ENCODE measurements at regions not wholly inside any gene's neighbourhood (a gene's known extent, or its start where the extent isn't known, plus 50 kb on each side); places are given as distances from the start of the nearest gene placed in this dataset.

DNA sequence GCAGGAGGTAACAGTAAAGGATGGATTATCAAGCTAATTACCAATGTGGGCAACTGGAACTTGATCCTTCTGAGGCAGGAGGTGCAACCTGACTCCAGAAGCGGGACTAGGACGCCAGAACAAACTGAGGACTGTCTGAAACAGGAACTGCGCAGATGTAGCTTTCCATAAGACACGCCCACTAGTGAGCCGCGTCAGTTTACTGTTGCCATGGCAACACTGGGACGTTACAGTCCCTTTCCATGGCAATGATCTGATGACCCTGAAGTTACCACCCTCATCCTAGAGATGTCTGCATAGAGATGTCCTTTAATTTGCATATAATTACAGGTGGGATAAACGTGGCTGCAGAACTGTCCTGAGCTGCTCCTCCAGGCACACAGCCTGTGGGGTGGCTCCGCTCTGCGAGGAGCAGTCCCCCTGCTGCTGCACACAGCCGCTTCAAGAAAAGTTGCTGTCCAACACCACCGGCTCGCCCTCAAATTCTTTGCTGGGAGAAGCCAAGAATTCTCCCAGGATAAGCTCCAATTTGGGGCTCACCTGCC lies 816.6 kb downstream of the UQCRFS1 start:
- DNase-seq (ENCODE audit: low read depth): no peak
- Histone ChIP-seq H3K36me3 (ENCODE audit: control insufficient read depth, insufficient read depth, low read length) (no peaks in the 10 kb centered on the region), H3K4me3 (ENCODE audit: low read depth, low read length) (no peak overlapping the region), H3K27me3 (ENCODE audit: control insufficient read depth, insufficient read depth, low read length) (no peaks in the 10 kb centered on the region)
- TF ChIP-seq, protein P1, sequence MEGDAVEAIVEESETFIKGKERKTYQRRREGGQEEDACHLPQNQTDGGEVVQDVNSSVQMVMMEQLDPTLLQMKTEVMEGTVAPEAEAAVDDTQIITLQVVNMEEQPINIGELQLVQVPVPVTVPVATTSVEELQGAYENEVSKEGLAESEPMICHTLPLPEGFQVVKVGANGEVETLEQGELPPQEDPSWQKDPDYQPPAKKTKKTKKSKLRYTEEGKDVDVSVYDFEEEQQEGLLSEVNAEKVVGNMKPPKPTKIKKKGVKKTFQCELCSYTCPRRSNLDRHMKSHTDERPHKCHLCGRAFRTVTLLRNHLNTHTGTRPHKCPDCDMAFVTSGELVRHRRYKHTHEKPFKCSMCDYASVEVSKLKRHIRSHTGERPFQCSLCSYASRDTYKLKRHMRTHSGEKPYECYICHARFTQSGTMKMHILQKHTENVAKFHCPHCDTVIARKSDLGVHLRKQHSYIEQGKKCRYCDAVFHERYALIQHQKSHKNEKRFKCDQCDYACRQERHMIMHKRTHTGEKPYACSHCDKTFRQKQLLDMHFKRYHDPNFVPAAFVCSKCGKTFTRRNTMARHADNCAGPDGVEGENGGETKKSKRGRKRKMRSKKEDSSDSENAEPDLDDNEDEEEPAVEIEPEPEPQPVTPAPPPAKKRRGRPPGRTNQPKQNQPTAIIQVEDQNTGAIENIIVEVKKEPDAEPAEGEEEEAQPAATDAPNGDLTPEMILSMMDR (IDR thresholded peaks at IDR 0.05; ENCODE audit: insufficient read depth, low read length, severe bottlenecking): no peak
- FAIRE-seq: no peak

DNA sequence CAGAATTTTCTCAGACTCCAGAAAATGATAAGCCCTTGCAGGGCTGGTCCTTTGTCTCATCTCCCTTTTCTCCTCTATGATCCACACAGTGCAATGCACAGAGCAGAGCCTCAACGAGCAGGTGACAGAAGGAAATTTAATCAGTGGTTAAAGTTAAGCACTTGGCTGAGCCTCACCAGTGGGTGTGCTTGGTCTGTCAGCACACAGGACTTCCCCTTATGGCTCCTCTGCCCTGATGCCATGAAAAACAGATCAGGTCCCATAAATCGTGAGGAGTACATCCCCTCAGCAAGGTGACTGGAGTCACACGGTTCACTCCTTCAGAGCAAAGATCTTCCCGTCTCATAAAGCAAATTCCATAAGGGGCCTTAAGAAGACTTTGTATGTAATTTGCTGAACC lies 818.2 kb downstream of the UQCRFS1 start:
- Histone ChIP-seq H3K4me3 (ENCODE audit: low read depth, low read length) (no peak overlapping the region), H3K27me3 (ENCODE audit: control insufficient read depth, insufficient read depth, low read length) (no peaks in the 10 kb centered on the region), H3K36me3 (ENCODE audit: control insufficient read depth, insufficient read depth, low read length) (no peaks in the 10 kb centered on the region)
- TF ChIP-seq, protein P1 (IDR thresholded peaks at IDR 0.05; ENCODE audit: insufficient read depth, low read length, severe bottlenecking): no peak
- DNase-seq (ENCODE audit: low read depth) (no peak), FAIRE-seq (no peak)

DNA sequence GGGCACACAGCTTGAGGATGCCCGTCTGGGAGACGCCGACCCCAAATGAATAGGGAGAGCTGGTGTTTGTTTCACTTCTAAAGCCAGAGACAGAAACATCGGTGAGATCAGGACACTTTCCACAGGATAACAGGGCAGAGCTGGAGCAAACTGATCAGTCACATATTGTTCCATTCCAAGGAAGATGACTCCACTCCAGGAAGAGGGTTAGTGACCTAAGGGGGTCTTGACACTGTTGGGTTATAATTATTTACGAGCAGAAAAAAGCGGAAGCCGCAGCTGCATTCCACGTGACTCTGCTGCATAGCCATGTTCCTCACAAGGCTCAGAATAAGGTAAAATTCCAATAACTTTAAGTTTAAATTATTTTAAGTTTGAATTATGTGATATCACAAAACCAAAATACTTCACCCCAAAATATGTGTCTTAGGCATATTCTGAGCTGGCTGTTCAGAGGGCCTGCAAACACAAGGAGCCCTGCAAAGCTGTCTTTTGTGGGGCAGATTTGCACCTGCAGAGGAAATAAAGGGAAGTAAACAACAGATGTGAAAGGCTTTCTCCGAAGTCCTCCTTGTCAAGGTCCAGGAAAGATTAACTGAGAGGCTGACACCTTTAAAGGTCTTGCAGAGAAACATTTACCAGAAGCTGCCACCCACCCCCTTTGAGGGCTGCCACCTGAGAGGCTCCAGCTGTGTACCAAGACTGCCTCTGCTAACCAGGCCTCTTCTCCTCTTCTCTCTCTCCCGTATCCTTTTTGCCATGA lies 819.2 kb downstream of the UQCRFS1 start:
- FAIRE-seq: no peak
- H3K27me3 ChIP-seq (ENCODE audit: control insufficient read depth, insufficient read depth, low read length): no peaks in the 10 kb centered on the region
- H3K36me3 ChIP-seq (ENCODE audit: control insufficient read depth, insufficient read depth, low read length): no peaks in the 10 kb centered on the region
- no peak for DNase-seq (ENCODE audit: low read depth)
- TF ChIP-seq, protein P1 (IDR thresholded peaks at IDR 0.05; ENCODE audit: insufficient read depth, low read length, severe bottlenecking): no peak
- H3K4me3 ChIP-seq (ENCODE audit: low read depth, low read length): no peak overlapping the region

DNA sequence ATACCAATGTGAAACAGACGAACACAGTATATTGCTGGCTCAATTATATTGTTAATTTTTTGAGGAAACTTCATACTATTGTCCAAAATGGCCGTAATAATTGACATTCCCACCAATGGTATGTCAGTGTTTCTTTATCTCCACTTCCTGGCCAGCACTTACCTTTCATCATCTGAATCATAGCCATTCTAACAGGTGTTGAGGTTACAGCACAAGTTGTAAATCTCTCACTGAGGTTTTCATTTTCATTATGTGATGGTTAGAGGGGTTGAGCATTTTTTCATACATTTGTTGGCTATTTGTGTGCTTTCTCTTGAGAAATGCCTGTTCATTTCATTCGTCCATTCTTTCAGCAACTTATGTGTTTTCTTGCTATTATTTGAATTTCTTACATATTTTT lies 824.0 kb downstream of the UQCRFS1 start:
- DNase-seq (ENCODE audit: low read depth) (no peak), FAIRE-seq (no peak)
- TF ChIP-seq, protein P1 (IDR thresholded peaks at IDR 0.05; ENCODE audit: insufficient read depth, low read length, severe bottlenecking): no peak
- H3K27me3 ChIP-seq (ENCODE audit: control insufficient read depth, insufficient read depth, low read length): no peaks in the 10 kb centered on the region
- no peaks in the 10 kb centered on the region for H3K36me3 ChIP-seq (ENCODE audit: control insufficient read depth, insufficient read depth, low read length)
- no peak overlapping the region for H3K4me3 ChIP-seq (ENCODE audit: low read depth, low read length)

DNA sequence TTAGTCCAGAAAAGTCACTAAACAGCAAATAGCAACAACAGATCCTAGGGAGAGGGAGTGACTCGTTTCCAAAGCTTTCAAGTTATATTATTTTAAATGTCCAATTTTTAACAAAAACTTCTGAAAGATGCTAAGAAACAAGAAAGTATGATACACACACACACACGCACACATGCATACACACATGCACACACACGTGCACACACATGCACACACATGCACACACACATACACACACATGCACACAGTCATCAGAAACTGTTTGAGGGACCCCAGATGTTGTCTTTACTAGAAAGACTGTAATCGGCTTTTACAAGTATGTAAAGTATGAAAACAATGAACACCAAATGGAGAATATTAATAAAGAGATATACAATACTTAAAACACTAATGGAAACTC lies 825.4 kb downstream of the UQCRFS1 start:
- no peak for DNase-seq (ENCODE audit: low read depth)
- H3K27me3 ChIP-seq (ENCODE audit: control insufficient read depth, insufficient read depth, low read length): no peaks in the 10 kb centered on the region
- H3K4me3 ChIP-seq (ENCODE audit: low read depth, low read length): no peak overlapping the region
- TF ChIP-seq, protein P1 (IDR thresholded peaks at IDR 0.05; ENCODE audit: insufficient read depth, low read length, severe bottlenecking): no peak
- H3K36me3 ChIP-seq (ENCODE audit: control insufficient read depth, insufficient read depth, low read length): no peaks in the 10 kb centered on the region
- no peak for FAIRE-seq

Data from bronchial epithelial cell (primary cell).